ENCODE measurements at regions not wholly inside any gene's neighbourhood (a gene's known extent, or its start where the extent isn't known, plus 50 kb on each side); places are given as distances from the start of the nearest gene placed in this dataset.
A peak's percentile ranks its signal among the peaks of the same experiment; 100 is the strongest.

DNA sequence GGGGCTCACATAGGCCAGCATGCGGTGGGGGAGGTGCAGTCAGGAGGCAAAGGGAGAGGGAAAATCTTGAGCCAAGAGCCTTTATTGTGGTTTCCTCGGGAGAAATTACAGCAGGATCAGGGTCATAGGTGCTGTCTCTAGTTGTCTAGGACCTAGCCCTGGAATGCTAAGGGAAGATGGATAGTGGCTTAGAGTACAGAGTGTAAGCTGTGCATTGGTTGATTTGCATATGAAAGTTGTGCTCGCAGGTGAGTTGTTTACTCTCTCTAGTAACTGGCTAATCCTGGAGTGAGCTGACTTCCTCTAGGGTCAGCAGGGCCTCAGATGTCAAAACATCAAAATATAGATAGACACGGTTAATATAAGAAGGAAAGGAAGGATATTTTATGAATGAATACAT, 877.7 kb downstream of the TLE4 start:
- Histone ChIP-seq H3K9ac (no peak overlapping the region), H3K79me2 (ENCODE audit: low read depth) (no peaks in the 10 kb centered on the region), H3K36me3 (no peaks in the 10 kb centered on the region), H2AFZ (replicated peaks) (no peak overlapping the region), H3K4me1 (no peaks in the 10 kb centered on the region), H3K4me2 (no peak overlapping the region), H3K27ac (no peak overlapping the region), H3K4me3 (no peak overlapping the region), H4K20me1 (ENCODE audit: low read depth) (no peaks in the 10 kb centered on the region), H3K27me3 (no peaks in the 10 kb centered on the region), H3K9me3 (ENCODE audit: low read depth) (no peaks in the 10 kb centered on the region), H3F3A (ENCODE audit: low read depth) (no peaks in the 10 kb centered on the region)
- no peak for DNase-seq (ENCODE audit: low spot score)
- TF ChIP-seq EZH2 (IDR thresholded peaks at IDR 0.05) (no peak), EZH2phosphoT487 (IDR thresholded peaks at IDR 0.05) (no peak)
- TF ChIP-seq, protein P1, sequence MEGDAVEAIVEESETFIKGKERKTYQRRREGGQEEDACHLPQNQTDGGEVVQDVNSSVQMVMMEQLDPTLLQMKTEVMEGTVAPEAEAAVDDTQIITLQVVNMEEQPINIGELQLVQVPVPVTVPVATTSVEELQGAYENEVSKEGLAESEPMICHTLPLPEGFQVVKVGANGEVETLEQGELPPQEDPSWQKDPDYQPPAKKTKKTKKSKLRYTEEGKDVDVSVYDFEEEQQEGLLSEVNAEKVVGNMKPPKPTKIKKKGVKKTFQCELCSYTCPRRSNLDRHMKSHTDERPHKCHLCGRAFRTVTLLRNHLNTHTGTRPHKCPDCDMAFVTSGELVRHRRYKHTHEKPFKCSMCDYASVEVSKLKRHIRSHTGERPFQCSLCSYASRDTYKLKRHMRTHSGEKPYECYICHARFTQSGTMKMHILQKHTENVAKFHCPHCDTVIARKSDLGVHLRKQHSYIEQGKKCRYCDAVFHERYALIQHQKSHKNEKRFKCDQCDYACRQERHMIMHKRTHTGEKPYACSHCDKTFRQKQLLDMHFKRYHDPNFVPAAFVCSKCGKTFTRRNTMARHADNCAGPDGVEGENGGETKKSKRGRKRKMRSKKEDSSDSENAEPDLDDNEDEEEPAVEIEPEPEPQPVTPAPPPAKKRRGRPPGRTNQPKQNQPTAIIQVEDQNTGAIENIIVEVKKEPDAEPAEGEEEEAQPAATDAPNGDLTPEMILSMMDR (IDR thresholded peaks at IDR 0.05): no peak
- peak overlapping the region; percentile 73 for H3K27ac Mint-ChIP-seq
- H3K4me1 Mint-ChIP-seq: peaks cover 8% of the 10 kb centered on the region
- H3K27me3 Mint-ChIP-seq (ENCODE audit: insufficient read depth, low read depth): peaks cover 9% of the 10 kb centered on the region
- peaks cover 4% of the 10 kb centered on the region for H3K36me3 Mint-ChIP-seq
- H3K9me3 Mint-ChIP-seq: peaks cover 12% of the 10 kb centered on the region
- H3K4me3 Mint-ChIP-seq: no peak overlapping the region

DNA sequence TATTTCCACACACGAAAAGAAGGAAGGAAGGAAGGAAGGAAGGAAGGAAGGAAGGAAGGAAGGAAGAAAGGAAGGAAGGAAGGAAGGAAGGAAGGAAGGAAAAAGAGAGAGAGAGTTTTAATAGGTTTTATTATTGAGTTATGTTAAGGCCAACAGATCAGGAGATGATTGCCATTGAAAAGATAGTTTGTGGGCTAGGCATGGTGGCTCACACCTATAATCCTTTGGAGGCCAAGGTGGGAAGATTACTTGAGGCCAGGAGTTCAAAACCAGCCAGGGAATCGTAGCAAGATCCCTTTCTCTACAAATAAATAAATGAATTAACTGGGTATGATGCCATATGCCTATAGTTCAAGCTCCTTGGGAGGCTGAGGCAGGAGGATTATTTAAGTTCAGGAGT, 877.2 kb downstream of the TLE4 start:
- H3K27ac Mint-ChIP-seq: no peak overlapping the region
- no peaks in the 10 kb centered on the region for H3K79me2 ChIP-seq (ENCODE audit: low read depth)
- no peak overlapping the region for H3K4me3 ChIP-seq
- H3K4me1 Mint-ChIP-seq: peaks cover 8% of the 10 kb centered on the region
- no peaks in the 10 kb centered on the region for H3K9me3 ChIP-seq (ENCODE audit: low read depth)
- H3K36me3 Mint-ChIP-seq: peaks cover 4% of the 10 kb centered on the region
- no peaks in the 10 kb centered on the region for H3K36me3 ChIP-seq
- H4K20me1 ChIP-seq (ENCODE audit: low read depth): no peaks in the 10 kb centered on the region
- H3K4me2 ChIP-seq: no peak overlapping the region
- H3K27ac ChIP-seq: no peak overlapping the region
- no peak overlapping the region for H3K4me3 Mint-ChIP-seq
- H3K27me3 Mint-ChIP-seq (ENCODE audit: insufficient read depth, low read depth): peaks cover 9% of the 10 kb centered on the region
- TF ChIP-seq, protein P1 (IDR thresholded peaks at IDR 0.05): no peak
- TF ChIP-seq EZH2phosphoT487 (IDR thresholded peaks at IDR 0.05) (no peak), EZH2 (IDR thresholded peaks at IDR 0.05) (no peak)
- no peak overlapping the region for H2AFZ ChIP-seq (replicated peaks)
- no peak overlapping the region for H3K9ac ChIP-seq
- no peaks in the 10 kb centered on the region for H3K4me1 ChIP-seq
- no peaks in the 10 kb centered on the region for H3F3A ChIP-seq (ENCODE audit: low read depth)
- H3K27me3 ChIP-seq: no peaks in the 10 kb centered on the region
- DNase-seq (ENCODE audit: low spot score): no peak
- peaks cover 12% of the 10 kb centered on the region for H3K9me3 Mint-ChIP-seq

DNA sequence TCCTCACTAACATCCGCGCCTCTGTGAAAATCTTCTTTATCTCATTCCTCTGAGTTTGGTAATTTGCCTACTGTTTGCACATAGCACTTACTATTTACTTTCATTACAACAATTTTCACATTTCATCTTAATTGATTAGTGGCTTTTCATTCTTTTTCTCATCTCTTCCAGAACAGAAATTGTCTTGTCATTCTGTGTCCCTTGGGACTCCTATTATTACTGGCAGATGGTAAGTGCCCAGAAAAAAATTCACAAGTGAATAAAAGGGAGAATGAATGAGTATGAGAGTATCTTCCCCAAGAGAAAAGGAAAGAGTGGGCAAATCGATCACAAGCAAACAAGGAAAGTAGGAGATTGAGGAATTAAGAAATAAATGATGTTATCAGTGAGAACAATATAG, 876.1 kb downstream of the TLE4 start:
- Histone ChIP-seq H2AFZ (replicated peaks) (no peak overlapping the region), H3K4me1 (no peaks in the 10 kb centered on the region), H3K9ac (no peak overlapping the region), H3K36me3 (no peaks in the 10 kb centered on the region), H4K20me1 (ENCODE audit: low read depth) (no peaks in the 10 kb centered on the region), H3K27ac (no peak overlapping the region), H3K27me3 (no peaks in the 10 kb centered on the region), H3K4me2 (no peak overlapping the region), H3F3A (ENCODE audit: low read depth) (no peaks in the 10 kb centered on the region), H3K4me3 (no peak overlapping the region), H3K9me3 (ENCODE audit: low read depth) (no peaks in the 10 kb centered on the region), H3K79me2 (ENCODE audit: low read depth) (no peaks in the 10 kb centered on the region)
- Mint-ChIP-seq H3K4me3 (no peak overlapping the region), H3K27ac (no peak overlapping the region), H3K36me3 (peaks cover 4% of the 10 kb centered on the region), H3K4me1 (peaks cover 8% of the 10 kb centered on the region), H3K27me3 (ENCODE audit: insufficient read depth, low read depth) (peaks cover 2% of the 10 kb centered on the region), H3K9me3 (peaks cover 10% of the 10 kb centered on the region)
- TF ChIP-seq EZH2 (IDR thresholded peaks at IDR 0.05): no peak
- TF ChIP-seq, protein P1 (IDR thresholded peaks at IDR 0.05): no peak
- TF ChIP-seq EZH2phosphoT487 (IDR thresholded peaks at IDR 0.05): no peak
- no peak for DNase-seq (ENCODE audit: low spot score)

Measured in neural progenitor cell (in vitro differentiated cells).